SH-SY5Y (cell line): ENCODE measurements at regions not wholly inside any gene's neighbourhood (a gene's known extent, or its start where the extent isn't known, plus 50 kb on each side); places are given as distances from the start of the nearest gene placed in this dataset.

ENCODE experiments used
- GATA2 ChIP-seq: IDR thresholded peaks from 2 replicates; pipeline ENCODE4 v1.6.1; 2011; ENCODE audit warnings: mild to moderate bottlenecking, low read depth, low read length
- GATA3 ChIP-seq: IDR thresholded peaks from 2 replicates; pipeline ENCODE4 v1.6.1; 2011; ENCODE audit warnings: low read depth, mild to moderate bottlenecking, low read length, moderate library complexity

DNA sequence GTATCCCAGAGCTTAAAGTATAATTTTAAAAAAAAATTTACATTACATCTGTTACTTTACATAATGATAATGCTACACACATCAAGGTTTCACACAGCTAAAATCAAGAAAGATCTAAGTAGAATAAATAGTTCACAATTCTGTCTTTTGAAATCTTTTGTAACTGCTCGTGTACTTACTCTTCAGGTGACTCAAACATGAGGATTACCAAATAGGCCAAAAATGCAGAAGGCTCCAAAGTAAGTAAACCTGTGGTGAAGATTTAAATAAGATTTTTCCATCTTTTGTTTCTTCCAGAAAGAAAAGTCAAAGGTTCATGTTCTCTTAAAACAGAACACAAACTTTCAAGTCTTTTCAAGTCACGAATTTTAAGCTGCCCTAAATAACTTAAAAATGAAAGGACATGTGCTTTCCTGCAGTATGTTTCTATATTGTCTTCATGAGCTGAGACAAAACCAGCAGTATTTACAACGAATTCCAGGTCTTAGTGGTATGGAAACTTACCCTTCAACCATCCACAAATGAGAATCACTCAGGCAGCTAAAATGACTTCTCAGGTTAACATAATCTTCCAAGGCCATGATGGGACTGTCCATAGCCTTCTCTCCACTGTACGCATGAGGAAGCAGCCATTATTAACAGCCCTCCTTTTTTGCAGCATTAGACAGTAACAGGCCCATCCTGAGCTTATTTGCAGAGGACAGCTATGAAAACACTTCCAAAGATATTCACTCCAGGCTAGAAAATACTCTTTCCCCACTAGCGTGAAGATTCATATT, 172.8 kb upstream of the EDNRA start:
- TF ChIP-seq GATA2 (no peak), GATA3 (no peak)
